ENCODE measurements at regions not wholly inside any gene's neighbourhood (a gene's known extent, or its start where the extent isn't known, plus 50 kb on each side); places are given as distances from the start of the nearest gene placed in this dataset.

DNA sequence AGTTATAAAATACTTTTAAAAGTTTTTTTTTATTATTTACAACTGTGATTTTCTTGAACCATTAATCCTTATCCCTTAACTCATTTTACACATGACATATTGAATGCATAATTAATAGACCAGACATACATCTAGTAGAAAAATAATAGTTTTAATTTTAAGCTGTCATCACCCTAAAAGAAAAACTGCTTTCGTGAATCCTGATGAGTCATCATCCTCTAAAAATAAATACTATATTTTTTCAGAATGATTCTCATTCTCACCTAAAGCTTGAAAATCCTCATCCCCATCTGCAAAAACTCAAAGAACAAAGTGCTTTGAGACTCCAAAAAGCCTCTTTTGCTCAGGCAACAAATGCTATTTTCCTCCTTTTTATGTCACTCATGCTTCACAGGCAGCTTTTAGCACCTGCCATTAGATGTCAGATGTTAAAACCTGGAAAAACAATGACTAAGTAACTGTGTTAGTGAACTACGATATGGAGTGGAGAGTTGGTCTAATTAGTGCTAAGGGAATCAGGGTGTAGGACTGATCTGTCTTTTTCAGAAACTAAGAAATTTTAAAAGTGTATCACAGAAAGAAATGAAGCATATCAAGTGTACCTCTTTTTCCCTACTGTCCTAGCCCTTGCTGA lies 297.6 kb downstream of the TMX3 start:
- Histone ChIP-seq H3K9me2 (replicated peaks; ENCODE audit: control insufficient read depth, low read length) (no peaks in the 10 kb centered on the region), H4K20me1 (ENCODE audit: control insufficient read depth, insufficient read depth, low read depth, low read length) (no peaks in the 10 kb centered on the region), H3K9me3 (ENCODE audit: control insufficient read depth, insufficient read depth, low read length) (no peaks in the 10 kb centered on the region), H3F3A (ENCODE audit: control insufficient read depth, insufficient read depth) (no peaks in the 10 kb centered on the region), H3K4me3 (ENCODE audit: low read length) (no peak overlapping the region), H3K4me1 (ENCODE audit: control insufficient read depth, low read length) (no peaks in the 10 kb centered on the region), H3K79me2 (ENCODE audit: control insufficient read depth, low read length) (no peaks in the 10 kb centered on the region), H3K36me3 (ENCODE audit: control insufficient read depth, low read length) (no peaks in the 10 kb centered on the region), H3K27ac (ENCODE audit: low read depth, low read length) (no peak overlapping the region), H3K4me2 (ENCODE audit: low read length) (no peak overlapping the region), H3K27me3 (ENCODE audit: control insufficient read depth, low read length) (no peaks in the 10 kb centered on the region)
- TF ChIP-seq, protein P1, sequence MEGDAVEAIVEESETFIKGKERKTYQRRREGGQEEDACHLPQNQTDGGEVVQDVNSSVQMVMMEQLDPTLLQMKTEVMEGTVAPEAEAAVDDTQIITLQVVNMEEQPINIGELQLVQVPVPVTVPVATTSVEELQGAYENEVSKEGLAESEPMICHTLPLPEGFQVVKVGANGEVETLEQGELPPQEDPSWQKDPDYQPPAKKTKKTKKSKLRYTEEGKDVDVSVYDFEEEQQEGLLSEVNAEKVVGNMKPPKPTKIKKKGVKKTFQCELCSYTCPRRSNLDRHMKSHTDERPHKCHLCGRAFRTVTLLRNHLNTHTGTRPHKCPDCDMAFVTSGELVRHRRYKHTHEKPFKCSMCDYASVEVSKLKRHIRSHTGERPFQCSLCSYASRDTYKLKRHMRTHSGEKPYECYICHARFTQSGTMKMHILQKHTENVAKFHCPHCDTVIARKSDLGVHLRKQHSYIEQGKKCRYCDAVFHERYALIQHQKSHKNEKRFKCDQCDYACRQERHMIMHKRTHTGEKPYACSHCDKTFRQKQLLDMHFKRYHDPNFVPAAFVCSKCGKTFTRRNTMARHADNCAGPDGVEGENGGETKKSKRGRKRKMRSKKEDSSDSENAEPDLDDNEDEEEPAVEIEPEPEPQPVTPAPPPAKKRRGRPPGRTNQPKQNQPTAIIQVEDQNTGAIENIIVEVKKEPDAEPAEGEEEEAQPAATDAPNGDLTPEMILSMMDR (IDR thresholded peaks at IDR 0.05; ENCODE audit: low read depth, low read length, poor library complexity, severe bottlenecking): no peak
- TF ChIP-seq EZH2phosphoT487 (IDR thresholded peaks at IDR 0.05; ENCODE audit: borderline replicate concordance, low read length): no peak

DNA sequence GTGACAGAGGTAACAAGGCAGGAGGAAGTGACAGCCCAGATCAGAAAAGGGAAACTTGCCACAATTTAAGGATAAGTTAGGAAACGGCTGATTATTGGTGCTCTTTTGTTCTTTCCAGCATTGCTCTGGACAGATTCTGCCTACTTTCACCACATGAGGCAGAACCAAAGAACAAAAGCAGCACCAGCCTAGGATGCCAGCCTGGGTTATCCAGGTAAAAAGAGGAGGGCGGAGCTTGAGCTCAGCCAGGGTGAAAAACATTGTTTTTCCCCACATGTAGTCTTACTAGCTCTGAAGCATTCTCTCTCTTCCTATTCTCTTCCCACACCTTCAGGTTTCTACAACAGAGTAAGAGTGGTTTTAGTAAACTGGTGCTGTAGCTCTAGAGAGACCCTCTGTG lies 300.5 kb downstream of the TMX3 start:
- Histone ChIP-seq H3K9me3 (ENCODE audit: control insufficient read depth, insufficient read depth, low read length) (no peaks in the 10 kb centered on the region), H4K20me1 (ENCODE audit: control insufficient read depth, insufficient read depth, low read depth, low read length) (no peaks in the 10 kb centered on the region), H3K4me2 (ENCODE audit: low read length) (no peak overlapping the region), H3K36me3 (ENCODE audit: control insufficient read depth, low read length) (no peaks in the 10 kb centered on the region), H3K9me2 (replicated peaks; ENCODE audit: control insufficient read depth, low read length) (no peaks in the 10 kb centered on the region), H3F3A (ENCODE audit: control insufficient read depth, insufficient read depth) (no peaks in the 10 kb centered on the region), H3K79me2 (ENCODE audit: control insufficient read depth, low read length) (no peaks in the 10 kb centered on the region), H3K4me3 (ENCODE audit: low read length) (no peak overlapping the region), H3K27ac (ENCODE audit: low read depth, low read length) (no peak overlapping the region), H3K27me3 (ENCODE audit: control insufficient read depth, low read length) (no peaks in the 10 kb centered on the region), H3K4me1 (ENCODE audit: control insufficient read depth, low read length) (no peaks in the 10 kb centered on the region)
- TF ChIP-seq EZH2phosphoT487 (IDR thresholded peaks at IDR 0.05; ENCODE audit: borderline replicate concordance, low read length): no peak
- TF ChIP-seq, protein P1 (IDR thresholded peaks at IDR 0.05; ENCODE audit: low read depth, low read length, poor library complexity, severe bottlenecking): no peak

DNA sequence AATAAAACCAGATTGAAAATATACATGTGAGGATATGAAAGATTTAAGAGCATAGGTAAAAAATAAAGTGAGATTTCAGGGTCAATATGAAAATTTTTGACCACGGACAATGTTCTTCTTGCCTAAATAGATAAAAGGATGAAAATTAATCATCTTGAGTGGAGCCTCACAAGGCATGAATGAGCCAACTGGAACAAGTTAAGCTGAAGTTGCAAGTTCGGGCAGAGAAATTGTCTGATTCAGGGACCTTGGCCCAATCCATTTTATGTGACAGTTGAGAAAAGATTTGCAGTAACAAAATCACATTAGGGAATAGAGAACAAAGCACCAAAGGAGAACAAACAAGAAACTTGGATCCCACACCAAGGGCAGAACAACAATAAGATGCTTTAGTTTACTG lies 305.3 kb downstream of the TMX3 start:
- no peak for TF ChIP-seq EZH2phosphoT487 (IDR thresholded peaks at IDR 0.05; ENCODE audit: borderline replicate concordance, low read length)
- TF ChIP-seq, protein P1 (IDR thresholded peaks at IDR 0.05; ENCODE audit: low read depth, low read length, poor library complexity, severe bottlenecking): no peak
- Histone ChIP-seq H4K20me1 (ENCODE audit: control insufficient read depth, insufficient read depth, low read depth, low read length) (no peaks in the 10 kb centered on the region), H3K27me3 (ENCODE audit: control insufficient read depth, low read length) (no peaks in the 10 kb centered on the region), H3K9me2 (replicated peaks; ENCODE audit: control insufficient read depth, low read length) (no peaks in the 10 kb centered on the region), H3F3A (ENCODE audit: control insufficient read depth, insufficient read depth) (no peaks in the 10 kb centered on the region), H3K4me2 (ENCODE audit: low read length) (no peak overlapping the region), H3K79me2 (ENCODE audit: control insufficient read depth, low read length) (no peaks in the 10 kb centered on the region), H3K4me1 (ENCODE audit: control insufficient read depth, low read length) (no peaks in the 10 kb centered on the region), H3K4me3 (ENCODE audit: low read length) (no peak overlapping the region), H3K27ac (ENCODE audit: low read depth, low read length) (no peak overlapping the region), H3K9me3 (ENCODE audit: control insufficient read depth, insufficient read depth, low read length) (no peaks in the 10 kb centered on the region), H3K36me3 (ENCODE audit: control insufficient read depth, low read length) (no peaks in the 10 kb centered on the region)
